ENCODE measurements at regions not wholly inside any gene's neighbourhood (a gene's known extent, or its start where the extent isn't known, plus 50 kb on each side); places are given as distances from the start of the nearest gene placed in this dataset.

DNA sequence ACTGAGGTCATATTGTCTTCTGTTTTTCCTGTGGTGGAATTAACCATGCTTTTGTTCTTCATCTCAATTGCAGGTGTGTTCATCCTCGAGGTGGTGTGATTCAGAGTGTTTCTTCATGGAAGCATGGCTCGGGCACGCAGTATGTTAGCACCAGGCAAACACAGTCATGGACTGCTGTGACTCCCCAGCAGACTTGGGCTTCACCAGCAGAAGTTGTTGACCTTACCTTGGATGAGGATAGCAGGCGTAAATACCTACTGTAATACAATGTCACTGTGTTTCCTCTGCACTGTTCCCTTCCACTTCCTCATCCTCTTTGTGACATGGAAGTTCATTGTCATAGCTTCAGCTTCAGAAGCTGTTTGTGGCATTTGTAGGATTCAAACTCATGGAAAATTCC, 158.7 kb downstream of the HAUS1 start:
- TF ChIP-seq CTCF (IDR thresholded peaks at IDR 0.05) = no peak
- no peak for TF ChIP-seq POLR2A (IDR thresholded peaks at IDR 0.05)

Data from thyroid gland (tissue), 4 donors.